HS-27A (cell line): ENCODE measurements at regions not wholly inside any gene's neighbourhood (a gene's known extent, or its start where the extent isn't known, plus 50 kb on each side); places are given as distances from the start of the nearest gene placed in this dataset.
"Not testable (repeated sequence)": the region's sequence is repeated elsewhere in the genome, so short reads cannot be mapped to it uniquely, and the experiment has no call there.

Source experiments
- DNase-seq: peaks from one replicate; pipeline ENCODE4 v3.0.0-alpha.2; 2012; ENCODE audit warnings: low read depth, missing footprints

DNA sequence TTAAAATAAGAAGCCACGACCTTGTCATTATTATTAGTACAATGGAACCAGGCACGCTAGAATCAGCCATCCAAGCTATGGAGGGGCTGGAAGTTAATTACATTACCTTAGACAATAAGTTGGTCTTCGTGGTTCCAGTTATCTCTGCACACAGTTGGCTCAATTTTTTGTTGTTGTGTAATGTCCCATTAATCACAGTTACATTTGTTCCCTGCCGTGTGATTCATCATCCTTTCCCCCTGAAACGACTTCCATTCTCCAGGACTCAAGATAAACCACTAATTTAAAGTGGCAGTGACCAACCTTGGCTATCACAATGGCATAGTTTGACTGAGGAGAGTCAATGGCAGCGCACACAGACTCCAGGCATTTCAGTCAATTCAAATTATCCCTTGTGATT, 905.0 kb downstream of the RAB28 start:
- DNase-seq: no peak

DNA sequence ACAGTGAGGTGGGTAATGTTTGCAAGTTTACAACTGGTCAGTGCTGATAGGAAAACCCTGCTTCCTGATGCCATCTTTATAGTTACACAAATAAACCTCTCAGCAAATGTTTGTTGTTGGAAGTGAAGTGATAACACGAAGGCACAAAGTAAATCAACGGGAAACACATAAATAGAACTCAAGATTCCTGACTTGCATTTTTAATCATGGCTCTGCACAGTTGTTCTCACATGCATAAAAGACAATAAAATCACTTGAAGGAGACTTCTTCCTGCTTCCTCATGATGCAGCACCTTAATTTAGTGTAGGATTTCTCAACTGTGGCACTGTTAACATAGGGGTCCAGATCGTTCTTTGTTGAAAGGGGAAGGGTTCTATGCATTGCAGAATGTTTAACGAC, 907.7 kb downstream of the RAB28 start:
- DNase-seq: no peak

DNA sequence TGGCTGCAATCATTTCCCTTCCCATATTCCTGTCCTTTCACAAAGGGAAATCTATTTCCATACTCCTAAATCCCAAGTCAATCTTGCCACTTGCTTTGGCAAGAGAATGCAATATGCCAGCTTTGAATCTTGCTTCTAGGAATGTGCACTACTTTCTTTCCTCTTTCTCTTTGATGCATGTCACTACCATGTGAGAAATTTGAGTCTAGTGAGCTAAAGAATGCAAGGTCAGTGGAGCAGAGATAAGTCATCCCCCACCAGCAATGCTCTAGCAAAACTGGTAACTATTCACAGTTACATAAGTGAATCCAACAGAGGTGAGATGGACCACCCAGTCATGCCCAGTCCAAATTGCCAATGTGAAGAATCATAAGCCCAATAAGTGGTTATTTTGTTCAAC, 910.4 kb downstream of the RAB28 start:
- no peak for DNase-seq

DNA sequence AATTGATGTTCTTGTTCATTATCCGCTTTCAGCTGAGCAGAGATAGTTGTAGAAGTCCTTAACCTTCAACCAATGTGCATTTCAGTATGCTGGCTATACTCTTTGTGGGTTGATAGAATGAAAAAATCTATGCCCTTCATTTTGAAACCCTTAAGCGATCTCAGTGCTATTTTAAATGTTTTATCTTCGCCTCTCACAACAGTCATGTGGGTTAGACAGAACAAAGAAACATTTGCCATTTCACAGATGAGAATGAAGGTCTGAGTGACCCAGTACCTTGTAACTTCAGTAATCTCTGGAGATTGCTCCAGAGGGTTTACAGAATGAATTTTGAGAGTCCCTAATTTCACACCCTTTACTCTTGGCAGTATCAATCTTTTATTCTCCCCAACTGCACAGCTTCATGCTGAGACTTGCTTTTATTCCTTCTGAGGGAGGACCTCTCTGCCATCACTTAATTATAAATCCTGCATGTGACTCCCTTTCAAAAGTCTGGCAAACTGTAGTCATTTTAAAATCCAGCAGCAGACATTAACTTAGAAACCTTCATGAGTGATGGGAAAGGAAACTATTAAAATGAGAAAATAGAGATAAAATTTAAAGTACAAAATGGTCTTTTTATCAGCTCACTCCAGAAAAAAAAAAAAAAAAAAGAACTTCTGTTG, 921.5 kb downstream of the RAB28 start:
- no peak for DNase-seq

DNA sequence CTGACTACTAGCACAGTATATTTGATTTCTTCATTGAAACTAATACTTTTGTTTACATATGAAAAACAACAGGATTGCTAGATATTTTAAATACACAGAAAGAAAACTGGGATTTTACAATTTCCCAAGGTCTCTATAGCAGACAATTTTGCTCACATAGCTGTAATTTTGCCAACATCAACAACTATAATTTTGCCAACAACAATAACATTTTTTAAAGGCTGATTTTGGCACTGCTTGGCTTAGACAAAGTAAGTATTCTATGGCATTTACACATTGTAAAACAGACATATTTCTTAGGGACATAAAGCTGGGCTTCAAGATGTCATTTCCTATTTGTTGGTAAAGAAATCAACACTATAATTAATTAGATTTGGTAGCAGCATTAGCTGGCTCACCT, 922.1 kb downstream of the RAB28 start:
- DNase-seq: no peak

DNA sequence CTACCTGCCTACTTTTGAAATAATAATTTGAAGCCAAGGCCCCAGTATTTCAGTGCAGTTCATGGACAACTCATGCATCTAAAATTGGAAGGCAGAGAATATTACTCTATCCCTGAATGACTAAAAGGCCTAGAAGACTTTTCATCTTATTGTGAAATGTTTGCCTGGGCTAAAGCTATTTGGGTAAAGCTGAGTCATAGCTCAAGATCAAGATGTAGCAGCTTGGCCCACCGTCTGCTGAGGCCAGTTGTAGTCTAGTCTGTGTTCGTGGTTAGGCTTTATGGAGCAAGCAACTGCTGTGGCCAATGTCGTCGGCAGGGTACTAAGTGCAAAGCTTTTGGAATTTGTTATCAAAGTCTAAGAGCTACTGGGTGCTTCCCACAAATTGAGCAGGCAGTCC, 929.1 kb downstream of the RAB28 start:
- no peak for DNase-seq

DNA sequence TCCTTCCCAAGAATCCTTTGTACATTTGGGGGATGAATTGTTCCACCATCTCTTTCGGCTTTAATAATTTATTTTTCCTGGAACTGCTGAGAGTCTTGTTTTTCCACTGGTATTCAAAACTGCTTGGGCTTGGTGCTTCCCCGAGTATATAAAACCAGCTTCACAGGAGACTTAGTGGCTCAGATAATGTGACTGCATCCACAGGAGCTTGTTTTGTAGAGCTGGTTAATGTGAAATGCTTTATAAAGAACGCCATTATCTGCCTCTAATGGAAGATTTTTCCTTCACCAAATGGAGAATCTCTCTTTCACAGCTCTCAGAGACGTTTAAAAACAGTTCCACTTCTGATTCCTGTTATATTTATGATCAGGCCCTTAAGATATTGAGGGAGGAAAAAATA, 935.5 kb downstream of the RAB28 start:
- no peak for DNase-seq

DNA sequence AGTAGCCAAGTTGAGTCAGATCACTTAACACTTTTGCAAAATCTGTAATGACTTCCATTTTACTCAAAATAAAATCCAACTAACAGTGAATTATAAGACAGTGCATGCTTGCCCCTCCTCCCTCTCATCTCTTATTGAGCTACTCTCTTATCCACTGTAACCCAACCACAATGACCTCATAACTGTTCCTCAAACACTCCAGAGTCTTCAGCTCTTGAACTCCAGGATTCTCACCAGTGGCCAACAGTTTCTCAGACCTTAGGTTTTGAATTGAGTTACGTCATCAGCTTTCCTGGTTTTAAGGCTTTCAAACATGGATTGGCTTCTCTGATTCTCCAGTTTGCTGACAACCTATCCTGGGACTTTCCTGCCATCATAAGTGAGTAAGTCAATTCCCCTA, 938.3 kb downstream of the RAB28 start:
- no peak for DNase-seq

DNA sequence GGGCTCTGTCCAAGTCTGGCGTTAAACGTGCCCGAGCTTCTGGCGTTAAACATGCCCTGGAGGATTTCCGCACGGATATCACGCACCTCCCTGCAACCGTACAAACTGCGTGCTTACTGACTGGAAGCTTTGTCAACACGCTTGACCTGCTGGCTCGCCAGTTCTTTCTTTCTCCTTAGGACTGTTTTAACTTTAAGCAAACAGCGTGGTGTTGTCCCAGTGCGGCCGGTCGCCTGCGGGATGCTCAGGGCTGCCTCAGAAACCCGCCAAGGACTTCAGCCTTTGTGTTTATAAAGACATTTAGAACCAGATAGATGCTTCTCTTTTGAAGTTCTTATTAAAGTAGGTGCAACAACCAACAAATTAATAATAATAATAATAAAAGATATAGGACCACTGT, 946.0 kb downstream of the RAB28 start:
- no peak for DNase-seq

DNA sequence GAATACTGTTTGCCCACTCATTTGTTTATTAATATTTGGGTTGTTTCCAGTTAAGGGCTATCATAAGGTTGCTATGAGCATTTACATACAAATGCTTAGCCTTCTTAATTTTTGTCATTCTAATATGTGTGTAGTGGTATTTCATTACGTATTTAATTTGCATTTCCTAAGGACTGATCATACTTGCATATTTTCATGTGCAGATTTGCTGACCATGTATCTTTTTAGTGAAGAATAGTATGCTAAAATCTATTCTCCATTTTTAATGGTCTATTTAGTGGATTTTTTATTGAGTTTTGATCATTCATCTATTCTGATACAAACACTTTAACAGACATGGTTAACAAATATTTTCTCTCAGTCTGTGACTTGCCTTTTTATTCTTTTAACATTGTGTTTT, 949.5 kb downstream of the RAB28 start:
- DNase-seq: no peak

DNA sequence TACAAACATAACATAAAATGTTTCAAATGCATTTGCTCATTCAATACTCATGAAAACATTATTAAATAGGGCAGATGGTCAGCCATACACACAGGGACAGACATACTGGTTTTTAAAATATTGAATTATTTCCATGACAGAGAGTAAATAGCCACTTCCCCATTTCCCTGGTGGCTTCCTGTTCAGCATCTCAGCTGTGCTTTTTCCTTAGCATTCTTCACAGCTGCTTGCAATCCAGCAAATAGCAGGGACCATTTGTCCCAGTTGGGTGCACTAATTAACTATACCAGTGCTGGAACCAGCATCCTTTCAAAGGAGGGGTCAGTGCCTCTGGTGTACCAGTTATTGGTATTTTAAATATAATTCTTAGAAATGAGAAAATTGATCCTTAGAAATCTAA, 964.7 kb downstream of the RAB28 start:
- no peak for DNase-seq

DNA sequence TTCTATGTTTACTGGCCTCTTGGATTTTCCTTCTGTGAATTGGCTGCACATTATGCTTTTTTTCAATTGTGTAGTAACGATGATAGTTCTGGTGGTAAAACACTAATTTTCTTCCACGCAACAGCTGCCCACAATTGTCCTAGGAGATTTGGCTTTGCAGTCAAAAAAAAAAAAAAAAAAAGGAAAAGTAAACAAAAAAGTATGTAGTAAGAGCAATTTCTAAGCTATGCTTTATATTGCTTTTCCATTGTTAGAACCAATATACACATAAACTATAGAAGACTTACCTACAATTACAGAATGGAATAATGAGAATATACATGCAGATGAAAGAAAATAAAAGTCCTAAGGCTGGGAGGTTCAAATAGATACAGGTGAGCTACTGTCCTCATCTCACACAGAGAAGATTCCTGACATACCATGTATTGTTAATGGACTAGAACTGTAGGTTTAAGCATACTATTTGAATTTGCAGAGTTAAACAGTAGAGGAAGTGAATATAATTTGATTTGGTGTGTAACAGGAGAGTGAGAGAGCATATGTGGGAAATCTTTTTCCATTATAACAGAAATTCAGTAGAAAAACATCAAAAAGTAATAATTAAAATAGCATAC, 976.2 kb downstream of the RAB28 start:
- no peak for DNase-seq

DNA sequence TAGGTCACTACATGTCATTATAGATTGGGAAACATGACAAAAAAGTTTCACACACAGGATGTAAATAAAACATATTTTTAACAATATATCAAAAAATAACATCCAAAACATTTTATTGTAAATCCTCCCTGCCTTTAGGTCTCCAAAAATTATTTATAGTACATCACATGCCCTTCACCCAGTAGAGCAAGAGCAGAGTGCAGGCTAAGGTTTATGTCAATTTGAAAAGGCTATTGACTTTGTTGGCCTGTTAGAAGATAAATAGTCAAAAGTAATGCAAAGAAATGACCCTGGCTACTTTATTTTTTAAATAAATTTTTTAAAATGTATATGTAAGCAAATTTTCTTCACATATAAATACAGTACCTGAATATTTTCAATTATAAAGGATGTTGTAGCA, 983.7 kb downstream of the RAB28 start:
- DNase-seq: no peak

DNA sequence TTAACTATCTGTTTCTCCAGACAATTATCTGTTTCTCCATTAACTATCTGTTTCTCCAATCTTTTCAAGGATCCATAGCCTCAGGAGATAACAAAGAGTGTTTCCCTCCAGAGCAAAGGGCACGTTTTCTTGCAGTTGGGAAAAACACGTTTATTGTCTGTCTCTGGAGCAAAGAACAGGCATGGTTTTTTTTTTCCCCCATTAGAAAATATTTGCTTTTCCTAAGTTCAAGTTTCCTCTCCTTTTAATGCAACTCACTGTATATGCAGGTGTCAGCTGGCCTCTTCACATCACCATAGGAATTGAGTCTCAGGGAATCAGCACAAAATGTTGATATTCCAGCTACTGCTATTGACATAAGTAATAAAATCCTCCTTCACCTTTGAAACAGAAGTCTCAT, 984.4 kb downstream of the RAB28 start:
- DNase-seq: no peak

DNA sequence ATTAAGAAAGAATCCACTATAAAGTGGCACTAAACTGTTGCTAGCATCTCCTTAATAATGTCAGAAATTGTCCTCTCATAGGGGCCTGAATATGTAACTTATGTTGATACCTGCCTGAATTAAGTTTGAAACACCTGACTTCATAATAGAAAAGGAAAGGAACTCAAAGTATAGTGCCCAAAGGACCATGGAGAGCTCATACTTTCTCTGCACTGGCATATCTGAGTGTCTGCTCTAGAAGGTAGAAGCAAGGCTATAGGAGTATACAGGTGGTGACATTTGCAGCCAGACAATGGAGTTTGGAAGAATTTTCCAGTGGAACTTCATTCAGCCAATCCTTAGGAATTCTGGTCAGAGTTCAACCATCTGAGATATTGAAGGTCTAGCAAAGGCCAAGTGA, 988.9 kb downstream of the RAB28 start:
- DNase-seq: no peak

DNA sequence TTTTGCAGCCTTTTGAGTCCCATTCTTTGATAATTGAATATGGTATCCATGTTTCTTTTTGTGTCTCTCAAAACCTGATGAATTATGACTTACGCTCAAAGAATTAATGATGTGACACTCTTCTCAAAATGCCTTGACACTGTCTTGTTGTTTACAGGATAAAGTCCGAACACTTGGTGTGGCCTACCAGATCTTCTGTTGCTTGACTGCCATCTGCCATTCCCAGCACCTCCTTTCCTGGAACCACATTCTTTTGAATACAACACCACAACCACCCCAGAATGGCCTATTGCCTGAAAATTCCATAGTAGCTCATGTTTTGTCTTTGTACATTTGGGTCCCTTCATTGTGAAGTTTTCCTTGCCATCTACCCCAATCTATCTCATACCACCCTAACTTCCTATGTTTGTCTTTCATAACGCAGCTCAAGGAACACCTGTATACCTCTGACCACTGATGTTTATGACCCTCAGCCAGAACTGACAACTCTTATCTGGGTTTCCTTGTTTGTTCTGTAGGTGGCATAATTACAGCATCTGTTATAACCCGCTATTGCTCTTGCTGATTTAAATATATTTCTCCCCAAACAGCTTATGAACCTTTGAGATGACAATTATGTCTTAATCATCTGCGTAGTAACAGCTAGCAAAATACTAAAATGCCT, 991.3 kb downstream of the RAB28 start:
- no peak for DNase-seq

DNA sequence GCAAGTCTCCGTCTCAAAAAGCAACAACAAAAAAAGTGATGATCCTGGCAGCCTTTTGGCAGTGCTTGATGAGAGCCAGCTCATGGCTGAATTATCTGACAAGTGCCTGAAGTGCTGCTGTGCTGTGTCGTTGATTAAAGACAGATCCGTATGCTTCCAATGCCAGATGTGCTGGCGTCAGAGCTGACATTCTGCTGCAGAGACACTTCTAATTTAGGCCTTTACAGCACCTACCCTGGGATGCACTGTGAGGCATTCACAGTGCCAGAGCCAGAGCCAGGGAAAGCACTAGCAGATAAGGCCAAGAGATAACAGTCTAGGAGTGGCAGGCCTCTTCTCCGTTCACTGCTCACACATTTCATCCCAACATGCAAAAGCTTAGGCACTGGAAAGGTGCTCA, 995.5 kb downstream of the RAB28 start:
- no peak for DNase-seq

DNA sequence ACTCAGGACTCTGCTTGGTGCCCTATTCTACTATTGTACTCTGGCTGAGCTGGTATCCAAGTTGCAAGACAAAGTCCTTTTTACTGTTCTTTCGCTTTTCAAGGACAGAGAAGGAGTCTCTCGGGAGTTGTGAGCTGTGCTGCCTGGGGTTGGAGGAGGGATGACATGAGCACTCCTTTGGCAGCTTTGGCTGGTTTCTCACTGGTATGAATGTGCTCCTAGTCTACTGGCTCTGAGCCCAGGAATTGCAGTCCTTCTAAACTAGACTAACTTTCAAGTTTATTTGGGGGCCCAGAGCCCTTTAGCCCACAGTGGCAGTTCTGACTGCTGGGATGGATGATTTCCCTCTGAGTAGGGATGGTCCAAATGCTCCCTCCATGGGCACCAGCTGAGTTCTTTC, 997.1 kb downstream of the RAB28 start:
- DNase-seq: no peak

DNA sequence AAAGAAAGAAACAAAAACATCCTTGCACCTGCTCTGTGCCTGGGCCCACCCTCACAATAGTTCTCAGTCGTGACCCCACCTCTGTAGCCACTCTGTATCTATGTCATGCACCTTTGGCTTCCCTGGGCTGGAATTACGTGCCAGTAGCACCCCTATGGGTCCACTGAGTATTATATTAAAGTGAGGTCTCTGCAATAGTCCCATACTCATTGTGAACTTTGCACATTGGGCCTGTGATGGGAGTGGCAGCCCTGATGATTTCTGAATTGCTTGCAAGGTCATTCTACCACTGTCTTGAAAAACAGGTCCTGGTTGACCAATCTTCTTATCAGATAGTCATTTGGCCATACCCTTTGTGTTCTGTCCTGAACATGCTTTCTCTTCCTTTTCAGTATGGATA, 1012.1 kb downstream of the RAB28 start:
- DNase-seq: no peak

DNA sequence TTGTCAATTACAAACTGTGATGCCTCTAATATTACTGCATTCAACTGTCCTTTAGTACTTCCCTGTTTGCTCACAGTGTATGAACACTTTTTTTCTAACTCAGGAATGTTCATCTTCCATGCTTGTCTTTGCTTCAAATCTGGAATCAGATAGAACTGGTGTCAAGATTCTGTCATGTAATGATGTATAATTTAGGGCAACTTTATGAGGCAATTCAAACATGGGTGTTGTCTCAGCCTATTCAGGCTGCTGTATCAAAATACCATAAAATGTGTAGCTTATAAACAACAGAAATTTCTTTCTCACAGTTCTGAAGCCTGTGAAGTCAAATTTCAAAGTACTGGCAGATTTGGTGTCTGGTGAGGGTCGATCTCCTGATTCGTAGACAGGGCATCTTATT, 1012.9 kb downstream of the RAB28 start:
- DNase-seq: no peak

DNA sequence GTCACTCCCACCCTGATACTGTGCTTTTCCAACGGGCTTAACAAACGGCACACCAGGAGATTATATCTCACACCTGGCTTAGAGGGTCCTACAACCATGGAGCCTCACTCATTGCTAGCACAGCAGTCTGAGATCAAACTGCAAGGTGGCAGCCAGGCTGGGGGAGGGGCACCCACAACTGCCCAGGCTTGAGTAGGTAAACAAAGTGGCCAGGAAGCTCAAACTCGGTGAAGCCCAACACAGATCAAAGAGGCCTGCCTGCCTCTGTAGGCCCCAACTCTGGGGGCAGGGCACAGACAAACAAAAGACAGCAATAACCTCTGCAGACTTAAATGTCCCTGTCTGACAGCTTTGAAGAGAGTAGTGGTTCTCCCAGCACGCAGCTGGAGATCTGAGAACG, 1022.6 kb downstream of the RAB28 start:
- DNase-seq: not testable (repeated sequence)

DNA sequence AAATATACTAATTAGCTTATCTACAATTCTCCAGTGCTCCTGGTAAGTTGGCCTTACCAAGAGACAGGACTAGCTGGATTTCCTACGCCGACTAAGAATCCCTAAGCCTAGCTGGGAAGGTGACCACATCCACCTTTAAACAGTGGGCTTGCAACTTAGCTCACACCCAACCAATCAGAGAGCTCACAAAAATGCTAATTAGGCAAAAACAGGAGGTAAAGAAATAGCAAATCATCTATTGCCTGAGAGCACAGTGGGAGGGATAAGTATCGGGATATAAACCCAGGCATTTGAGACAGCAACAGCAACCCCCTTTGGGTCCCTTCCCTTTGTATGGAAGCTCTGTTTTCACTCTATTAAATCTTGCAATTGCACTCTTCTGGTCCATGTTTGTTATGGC, 1025.0 kb downstream of the RAB28 start:
- DNase-seq: no peak

DNA sequence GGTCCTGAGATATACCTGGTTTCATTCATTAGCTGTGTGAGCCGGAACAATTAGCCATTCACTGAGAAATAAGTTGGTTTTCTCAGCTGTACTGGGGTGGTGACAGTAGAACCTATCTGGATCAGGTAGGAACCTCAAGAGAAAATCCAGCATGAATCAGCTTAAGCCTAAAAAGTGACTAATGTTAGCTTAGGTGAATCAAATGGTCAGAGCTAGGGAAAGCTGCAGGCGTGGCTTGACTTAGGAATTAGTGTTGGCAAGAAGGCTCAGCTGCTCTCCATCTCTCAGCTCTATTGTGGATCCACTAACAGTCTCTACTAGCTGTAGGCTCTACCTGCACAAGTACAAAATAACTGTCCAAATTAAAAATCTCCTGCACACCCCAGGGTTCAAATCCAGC, 1025.5 kb downstream of the RAB28 start:
- DNase-seq: no peak

DNA sequence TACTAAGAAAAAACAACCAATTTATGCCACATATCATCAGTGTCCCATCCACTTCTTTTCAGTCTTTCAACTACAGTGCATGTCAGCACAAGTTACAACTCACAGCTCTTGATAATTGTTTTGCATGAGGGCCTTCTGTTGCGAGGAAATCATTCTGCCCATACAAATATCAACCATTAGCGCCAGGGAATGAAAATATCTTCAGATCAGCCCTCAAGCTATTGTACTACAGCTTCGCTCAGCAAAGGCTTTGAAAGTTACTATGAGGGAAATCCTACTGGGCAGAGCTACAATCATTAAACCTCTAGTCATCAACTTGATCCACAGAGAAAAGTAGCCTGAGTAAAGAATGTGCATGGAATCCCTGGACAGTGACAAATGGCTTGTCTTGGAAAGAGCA, 1023.6 kb upstream of the HS3ST1 start:
- DNase-seq: no peak
